H9 (cell line): ENCODE measurements at regions not wholly inside any gene's neighbourhood (a gene's known extent, or its start where the extent isn't known, plus 50 kb on each side); places are given as distances from the start of the nearest gene placed in this dataset.

Source experiments
- DNase-seq: peaks from one replicate; pipeline ENCODE4 v3.0.0-alpha.2; 2017
- H2AFZ ChIP-seq: one replicate; pipeline ENCODE4 v1.6.1; 2013; ENCODE audit warnings: mild to moderate bottlenecking, low read length, control low read depth, moderate library complexity
- H2AK5ac ChIP-seq: 2 replicates; pipeline ENCODE4 v1.6.1; 2013; ENCODE audit warnings: low read length, control low read depth, mixed read lengths; ENCODE audit not compliant: insufficient read length
- H2BK120ac ChIP-seq: one replicate; pipeline ENCODE4 v1.6.1; 2013; ENCODE audit warnings: low read depth, mild to moderate bottlenecking, low read length, control low read depth, inconsistent platforms; ENCODE audit not compliant: poor library complexity, severe bottlenecking
- H2BK12ac ChIP-seq: 2 replicates; pipeline ENCODE4 v1.6.1; 2013; ENCODE audit warnings: low read length, control low read depth, mixed read lengths, low read depth; ENCODE audit not compliant: insufficient read length
- H2BK15ac ChIP-seq: 2 replicates; pipeline ENCODE4 v1.6.1; 2013; ENCODE audit warnings: low read depth, low read length, control low read depth
- H2BK20ac ChIP-seq: one replicate; pipeline ENCODE4 v1.6.1; 2013; ENCODE audit warnings: low read depth, mild to moderate bottlenecking, low read length, control low read depth, inconsistent platforms; ENCODE audit not compliant: poor library complexity, severe bottlenecking
- H2BK5ac ChIP-seq: 2 replicates; pipeline ENCODE4 v1.6.1; 2013; ENCODE audit warnings: low read length, control low read depth, mixed read lengths; ENCODE audit not compliant: insufficient read length
- H3K14ac ChIP-seq: 2 replicates; pipeline ENCODE4 v1.6.1; 2013; ENCODE audit warnings: low read length, control low read depth; ENCODE audit not compliant: insufficient read depth
- H3K18ac ChIP-seq: 2 replicates; pipeline ENCODE4 v1.6.1; 2013; ENCODE audit warnings: low read depth, mild to moderate bottlenecking, mixed read lengths, low read length, control low read depth; ENCODE audit not compliant: insufficient read length
- H3K23ac ChIP-seq: 2 replicates; pipeline ENCODE4 v1.6.1; 2013; ENCODE audit warnings: low read length, control low read depth, mixed read lengths, low read depth; ENCODE audit not compliant: insufficient read length
- H3K23me2 ChIP-seq: 2 replicates; pipeline ENCODE4 v1.6.1; 2013; ENCODE audit warnings: low read depth, mild to moderate bottlenecking, mixed read lengths, low read length, control low read depth; ENCODE audit not compliant: insufficient read length, poor library complexity, severe bottlenecking
- H3K27ac ChIP-seq: 2 replicates; pipeline ENCODE4 v1.5.1; 2013; ENCODE audit warnings: low read length, control low read depth, mixed read lengths, low read depth; ENCODE audit not compliant: insufficient read length
- H3K27me3 ChIP-seq: 2 replicates; pipeline ENCODE4 v1.6.1; 2013; ENCODE audit warnings: low read length, control low read depth, inconsistent platforms; ENCODE audit not compliant: insufficient read depth
- H3K4ac ChIP-seq: 2 replicates; pipeline ENCODE4 v1.6.1; 2013; ENCODE audit warnings: low read depth, mild to moderate bottlenecking, control low read depth, inconsistent platforms, low read length, moderate library complexity
- H3K4me1 ChIP-seq: 2 replicates; pipeline ENCODE4 v1.6.1; 2013; ENCODE audit warnings: low read length, control low read depth, inconsistent platforms; ENCODE audit not compliant: insufficient read depth
- H3K4me2 ChIP-seq: 2 replicates; pipeline ENCODE4 v1.6.1; 2013; ENCODE audit warnings: low read length, control low read depth, mixed read lengths; ENCODE audit not compliant: insufficient read length, insufficient read depth
- H3K56ac ChIP-seq: 2 replicates; pipeline ENCODE4 v1.6.1; 2013; ENCODE audit warnings: low read depth, mild to moderate bottlenecking, mixed read lengths, low read length, control low read depth; ENCODE audit not compliant: insufficient read length
- H3K79me1 ChIP-seq: 2 replicates; pipeline ENCODE4 v1.6.1; 2013; ENCODE audit warnings: low read depth, mild to moderate bottlenecking, moderate library complexity, low read length, control low read depth, inconsistent platforms; ENCODE audit not compliant: insufficient read depth, poor library complexity, severe bottlenecking
- H3K79me2 ChIP-seq: 2 replicates; pipeline ENCODE4 v1.6.1; 2013; ENCODE audit warnings: low read length, control low read depth, inconsistent platforms; ENCODE audit not compliant: insufficient read depth
- H3K9ac ChIP-seq: 2 replicates; pipeline ENCODE4 v1.6.1; 2013; ENCODE audit warnings: low read length, control low read depth, mixed read lengths; ENCODE audit not compliant: insufficient read length; ENCODE audit errors: extremely low read depth
- H3K9me3 ChIP-seq: one replicate; pipeline ENCODE4 v1.6.1; 2013; ENCODE audit warnings: low read depth, low read length, inconsistent platforms; ENCODE audit not compliant: control insufficient read depth
- H3T11ph ChIP-seq: one replicate; pipeline ENCODE4 v1.6.1; 2013; ENCODE audit warnings: mild to moderate bottlenecking, low read length, control low read depth, inconsistent platforms
- H4K20me1 ChIP-seq: one replicate; pipeline ENCODE4 v1.6.1; 2013; ENCODE audit not compliant: control insufficient read depth, insufficient read length, insufficient read depth
- H4K5ac ChIP-seq: 2 replicates; pipeline ENCODE4 v1.6.1; 2013; ENCODE audit warnings: low read depth, mild to moderate bottlenecking, mixed read lengths, low read length, control low read depth; ENCODE audit not compliant: insufficient read length
- H4K8ac ChIP-seq: replicated peaks from 2 replicates; pipeline ENCODE4 v1.6.1; 2013; ENCODE audit warnings: low read length, control low read depth, mixed read lengths, low read depth; ENCODE audit not compliant: insufficient read length
- H4K91ac ChIP-seq: 2 replicates; pipeline ENCODE4 v1.6.1; 2013; ENCODE audit warnings: low read depth, mild to moderate bottlenecking, moderate library complexity, mixed read lengths, low read length, control low read depth; ENCODE audit not compliant: insufficient read length
- H3K27ac Mint-ChIP-seq, 3 experiments: 2 replicates in 2 of 3; 3 replicates in 1 of 3; pipeline ENCODE4 v1.8.0; 2020 to 2021; ENCODE audit warnings: mixed read lengths in 3 of 3, mild to moderate bottlenecking in 1 of 3, moderate library complexity in 1 of 3
- H3K27me3 Mint-ChIP-seq: 2 replicates; pipeline ENCODE4 v1.8.0; 2021; ENCODE audit warnings: low read depth, mild to moderate bottlenecking, moderate library complexity, mixed read lengths
- H3K36me3 Mint-ChIP-seq, 3 experiments: 2 replicates in 2 of 3; 3 replicates in 1 of 3; pipeline ENCODE4 v1.8.0; 2020 to 2021; ENCODE audit warnings: low read depth in 3 of 3, mixed read lengths in 3 of 3; ENCODE audit not compliant: insufficient read depth in 1 of 3
- H3K4me1 Mint-ChIP-seq, 2 experiments: 2 replicates each; pipeline ENCODE4 v1.8.0; 2020; ENCODE audit warnings: mixed read lengths in 2 of 2
- H3K4me3 Mint-ChIP-seq, 2 experiments: 2 replicates in 1 of 2; 3 replicates in 1 of 2; pipeline ENCODE4 v1.8.0; 2020 to 2021; ENCODE audit warnings: mild to moderate bottlenecking in 2 of 2, mixed read lengths in 2 of 2, moderate library complexity in 1 of 2
- H3K9me3 Mint-ChIP-seq, 2 experiments: 2 replicates in 1 of 2; 3 replicates in 1 of 2; pipeline ENCODE4 v1.8.0; 2020; ENCODE audit warnings: mild to moderate bottlenecking in 2 of 2, mixed read lengths in 2 of 2, moderate library complexity in 1 of 2
- WGBS: extraction: QIAGEN DNeasy Blood & Tissue Kit; methylation state at CpG from one replicate; pipeline ENCODE4 v1.1.7; 2013; ENCODE audit warnings: missing lambda C conversion rate, low lambda C conversion rate, mixed read lengths; ENCODE audit not compliant: insufficient read length; ENCODE audit errors: extremely low coverage; 5-methylcytosine and 5-hydroxymethylcytosine counted together
- TF ChIP-seq, protein P1 (sequence below): fragments of 200-600 bp; sonication (generic); conservative IDR thresholded peaks from 3 replicates; pipeline ENCODE4 v1.8.0; 2021; ENCODE audit warnings: antibody characterized with exemption, mild to moderate bottlenecking

DNA sequence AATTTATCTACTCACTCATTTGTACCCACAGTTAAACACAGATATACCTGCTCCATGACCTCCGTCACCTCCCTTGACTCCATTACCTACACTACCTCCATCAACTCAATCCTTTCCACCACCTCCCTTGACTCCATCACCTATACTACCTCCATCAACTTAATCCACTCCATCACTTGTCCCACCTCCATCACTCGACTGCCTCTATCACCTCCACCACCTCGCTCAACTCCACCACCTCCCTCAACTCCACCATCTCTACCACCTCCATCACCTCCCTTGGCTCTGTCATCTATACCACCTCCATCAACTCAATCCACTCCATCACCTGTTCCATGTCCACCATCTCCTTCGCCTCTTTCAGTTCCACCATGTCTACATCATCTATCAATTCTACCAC is 51.3 kb upstream of the WNT7A start:
- H3K4me3 Mint-ChIP-seq: no peak overlapping the region
- WGBS: 98% methylated on average over 4 of the region's 4 CpGs

More for the DNA sequence above, 51.3 kb upstream of the WNT7A start:
- Histone ChIP-seq H2BK12ac (no peak overlapping the region), H3K9ac (no peak overlapping the region), H3K79me2 (no peaks in the 10 kb centered on the region), H3K23ac (no peak overlapping the region), H2AFZ (no peak overlapping the region), H3K56ac (no peak overlapping the region), H3K23me2 (no peaks in the 10 kb centered on the region), H2AK5ac (no peak overlapping the region), H3T11ph (no peak overlapping the region), H2BK15ac (no peak overlapping the region), H4K91ac (no peak overlapping the region), H3K14ac (no peak overlapping the region), H3K9me3 (no peaks in the 10 kb centered on the region), H4K20me1 (no peaks in the 10 kb centered on the region), H2BK20ac (no peak overlapping the region), H3K27me3 (no peaks in the 10 kb centered on the region; the same call in 1 of the 2 replicates), H3K4me2 (no peak overlapping the region), H4K5ac (no peak overlapping the region), H2BK5ac (no peak overlapping the region), H3K27ac (no peak overlapping the region), H2BK120ac (no peak overlapping the region), H4K8ac (no peak overlapping the region), H3K79me1 (no peaks in the 10 kb centered on the region), H3K4me1 (no peaks in the 10 kb centered on the region), H3K18ac (no peak overlapping the region), H3K4ac (no peak overlapping the region)
- Mint-ChIP-seq H3K9me3 (peaks cover 45 to 88% of the 10 kb centered on the region in 2 experiments), H3K27ac (no peak overlapping the region), H3K27me3 (peaks cover 25% of the 10 kb centered on the region), H3K4me1 (no peaks in the 10 kb centered on the region), H3K36me3 (peaks cover 0 to 5% (median 0%) of the 10 kb centered on the region in 3 experiments; a peak in 3 of 7 replicates)
- DNase-seq: no peak
- TF ChIP-seq, protein P1, sequence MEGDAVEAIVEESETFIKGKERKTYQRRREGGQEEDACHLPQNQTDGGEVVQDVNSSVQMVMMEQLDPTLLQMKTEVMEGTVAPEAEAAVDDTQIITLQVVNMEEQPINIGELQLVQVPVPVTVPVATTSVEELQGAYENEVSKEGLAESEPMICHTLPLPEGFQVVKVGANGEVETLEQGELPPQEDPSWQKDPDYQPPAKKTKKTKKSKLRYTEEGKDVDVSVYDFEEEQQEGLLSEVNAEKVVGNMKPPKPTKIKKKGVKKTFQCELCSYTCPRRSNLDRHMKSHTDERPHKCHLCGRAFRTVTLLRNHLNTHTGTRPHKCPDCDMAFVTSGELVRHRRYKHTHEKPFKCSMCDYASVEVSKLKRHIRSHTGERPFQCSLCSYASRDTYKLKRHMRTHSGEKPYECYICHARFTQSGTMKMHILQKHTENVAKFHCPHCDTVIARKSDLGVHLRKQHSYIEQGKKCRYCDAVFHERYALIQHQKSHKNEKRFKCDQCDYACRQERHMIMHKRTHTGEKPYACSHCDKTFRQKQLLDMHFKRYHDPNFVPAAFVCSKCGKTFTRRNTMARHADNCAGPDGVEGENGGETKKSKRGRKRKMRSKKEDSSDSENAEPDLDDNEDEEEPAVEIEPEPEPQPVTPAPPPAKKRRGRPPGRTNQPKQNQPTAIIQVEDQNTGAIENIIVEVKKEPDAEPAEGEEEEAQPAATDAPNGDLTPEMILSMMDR: no peak
